PC-9 (cell line): ENCODE measurements at regions not wholly inside any gene's neighbourhood (a gene's known extent, or its start where the extent isn't known, plus 50 kb on each side); places are given as distances from the start of the nearest gene placed in this dataset.
A peak's percentile ranks its signal among the peaks of the same experiment; 100 is the strongest.

ENCODE experiments used
- BruUV-seq: library from RNA; stranded (reverse); fragments of 400-500 nt; replicated peaks from 2 replicates; lab custom pipeline; 2021; lab: Mats Ljungman, UMichigan
- CTCF ChIA-PET: fragments of 300-600 bp; sonication (Branson Sonifier 250); formaldehyde crosslinking; loops from one replicate; lab custom pipeline; 2022; ENCODE audit warnings: antibody characterized with exemption; lab: Charles Lee
- POLR2A ChIA-PET: fragments of 300-600 bp; sonication (Branson Sonifier 250); formaldehyde crosslinking; loops from one replicate; lab custom pipeline; 2022; ENCODE audit warnings: antibody characterized with exemption; ENCODE audit not compliant: unreplicated experiment; lab: Charles Lee
- DNase-seq, 2 experiments: peaks; one replicate each; pipeline versions ENCODE4 v3.0.0 to v3.0.0-alpha.2; 2015 to 2022; ENCODE audit warnings: mixed read lengths in 1 of 2
- H2AFZ ChIP-seq: fragments of 200-600 bp; sonication (generic); 2 replicates; pipeline ENCODE4 v1.8.1; 2017; ENCODE audit warnings: antibody characterized with exemption
- H3F3A ChIP-seq: fragments of 200-600 bp; sonication (generic); 2 replicates; pipeline ENCODE4 v1.8.1; 2017; ENCODE audit warnings: antibody characterized with exemption, mild to moderate bottlenecking, low read depth; ENCODE audit not compliant: insufficient read depth
- H3K27ac ChIP-seq: fragments of 200-600 bp; sonication (generic); 2 replicates; pipeline ENCODE4 v1.6.1; 2016; ENCODE audit warnings: mixed run types
- H3K27me3 ChIP-seq: fragments of 200-600 bp; sonication (generic); 2 replicates; pipeline ENCODE4 v1.6.1; 2016; ENCODE audit warnings: low read depth, mixed run types; ENCODE audit not compliant: insufficient read depth
- H3K36me3 ChIP-seq: fragments of 200-600 bp; sonication (generic); 2 replicates; pipeline ENCODE4 v1.6.1; 2016; ENCODE audit warnings: low read depth, mixed run types
- H3K4me1 ChIP-seq: fragments of 200-600 bp; sonication (generic); replicated peaks from 2 replicates; pipeline ENCODE4 v1.6.1; 2016; ENCODE audit warnings: mixed run types; ENCODE audit not compliant: insufficient read depth
- H3K4me2 ChIP-seq: fragments of 200-600 bp; sonication (generic); 2 replicates; pipeline ENCODE4 v1.6.1; 2017; ENCODE audit warnings: mixed run types
- H3K4me3 ChIP-seq: fragments of 200-600 bp; sonication (generic); 2 replicates; pipeline ENCODE4 v1.6.1; 2016; ENCODE audit warnings: mixed run types
- H3K79me2 ChIP-seq: fragments of 200-600 bp; sonication (generic); 2 replicates; pipeline ENCODE4 v1.6.1; 2017; ENCODE audit warnings: low read depth, mixed run types
- H3K9me2 ChIP-seq: fragments of 200-600 bp; sonication (generic); 2 replicates; pipeline ENCODE4 v1.8.1; 2017; ENCODE audit warnings: mild to moderate bottlenecking; ENCODE audit not compliant: insufficient read depth
- H3K9me3 ChIP-seq: fragments of 200-600 bp; sonication (generic); 2 replicates; pipeline ENCODE4 v1.8.1; 2016; ENCODE audit warnings: low read depth; ENCODE audit not compliant: insufficient read depth
- H4K20me1 ChIP-seq: fragments of 200-600 bp; sonication (generic); 2 replicates; pipeline ENCODE4 v1.8.1; 2017; ENCODE audit not compliant: insufficient read depth
- CTCF ChIP-seq: fragments of 200-600 bp; sonication (generic); conservative IDR thresholded peaks from 2 replicates; pipeline ENCODE4 v1.6.1; 2017; ENCODE audit warnings: mixed run types, antibody characterized with exemption, mild to moderate bottlenecking, moderate library complexity
- EZH2 ChIP-seq: fragments of 200-600 bp; sonication (generic); IDR thresholded peaks from 2 replicates; pipeline ENCODE4 v1.8.0; 2017; ENCODE audit warnings: antibody characterized with exemption, low read depth
- intact Hi-C: fragments of 100-400 bp; cut with micrococcal nuclease; formaldehyde crosslinking; loops from one replicate; pipeline ENCODE4 v1.10.0; 2022; ENCODE audit not compliant: unreplicated experiment

GRCh38 chr4:176001151-176002006, 64.3 kb upstream of the WDR17 start:
- POLR2A ChIA-PET: no interaction called here
- no peaks in the 10 kb centered on the region for H3K27me3 ChIP-seq
- no peaks in the 10 kb centered on the region for H3K36me3 ChIP-seq
- H3K79me2 ChIP-seq: no peaks in the 10 kb centered on the region
- H2AFZ ChIP-seq: peak overlapping the region; percentile 82
- no peaks in the 10 kb centered on the region for H3K9me2 ChIP-seq
- DNase-seq: peak in 1 of 2 experiments; percentile 7
- H3K27ac ChIP-seq: no peak overlapping the region
- TF ChIP-seq EZH2 (no peak), CTCF (no peak)
- H3K4me1 ChIP-seq: no peaks in the 10 kb centered on the region
- H3F3A ChIP-seq: no peaks in the 10 kb centered on the region
- H3K4me3 ChIP-seq: peak overlapping the region; percentile 61
- H3K4me2 ChIP-seq: peak overlapping the region; percentile 86
- H4K20me1 ChIP-seq: no peaks in the 10 kb centered on the region
- no peaks in the 10 kb centered on the region for H3K9me3 ChIP-seq
- intact Hi-C loops: no loop called here
- BruUV-seq: no TSS peak
- CTCF ChIA-PET: interaction anchor here (0.6 kb wide), 1 partner anchor 797 kb away, joined by 4 read pairs; no protein-coding TSS in a partner anchor

GRCh38 chr4:176002007-176002613, 63.5 kb upstream of the WDR17 start:
- H3K4me3 ChIP-seq: peak overlapping the region; percentile 61
- H3K9me3 ChIP-seq: no peaks in the 10 kb centered on the region
- BruUV-seq: no TSS peak
- CTCF ChIA-PET: no interaction called here
- intact Hi-C loops: no loop called here
- no peaks in the 10 kb centered on the region for H3K9me2 ChIP-seq
- no peaks in the 10 kb centered on the region for H3K36me3 ChIP-seq
- H3K4me2 ChIP-seq: peak overlapping the region; percentile 86
- H3K27ac ChIP-seq: no peak overlapping the region
- POLR2A ChIA-PET: no interaction called here
- no peaks in the 10 kb centered on the region for H4K20me1 ChIP-seq
- no peaks in the 10 kb centered on the region for H3K4me1 ChIP-seq
- no peaks in the 10 kb centered on the region for H3F3A ChIP-seq
- peak overlapping the region; percentile 82 for H2AFZ ChIP-seq
- TF ChIP-seq EZH2: no peak
- TF ChIP-seq CTCF: no peak
- peak; percentile 34 to 41 for DNase-seq
- no peaks in the 10 kb centered on the region for H3K79me2 ChIP-seq
- no peaks in the 10 kb centered on the region for H3K27me3 ChIP-seq

GRCh38 chr4:176005766-176006165, 59.9 kb upstream of the WDR17 start:
- CTCF ChIA-PET: no interaction called here
- intact Hi-C loops: no loop called here
- H3K27me3 ChIP-seq: no peaks in the 10 kb centered on the region

More at GRCh38 chr4:176005766-176006165, 59.9 kb upstream of the WDR17 start:
- H3F3A ChIP-seq: no peaks in the 10 kb centered on the region
- no peaks in the 10 kb centered on the region for H4K20me1 ChIP-seq
- H3K79me2 ChIP-seq: no peaks in the 10 kb centered on the region
- no peaks in the 10 kb centered on the region for H3K9me3 ChIP-seq
- H3K4me3 ChIP-seq: no peak overlapping the region
- no peaks in the 10 kb centered on the region for H3K9me2 ChIP-seq
- H3K27ac ChIP-seq: no peak overlapping the region
- no peak for DNase-seq
- no peaks in the 10 kb centered on the region for H3K36me3 ChIP-seq
- H2AFZ ChIP-seq: no peak overlapping the region
- no TSS peak for BruUV-seq
- POLR2A ChIA-PET: no interaction called here
- no peak overlapping the region for H3K4me2 ChIP-seq
- no peak for TF ChIP-seq CTCF
- no peak for TF ChIP-seq EZH2
- H3K4me1 ChIP-seq: no peaks in the 10 kb centered on the region
